Neural progenitor cell (in vitro differentiated cells): ENCODE measurements at regions not wholly inside any gene's neighbourhood (a gene's known extent, or its start where the extent isn't known, plus 50 kb on each side); places are given as distances from the start of the nearest gene placed in this dataset.

Experiments
- DNase-seq: peaks from one replicate; pipeline ENCODE4 v3.0.0-alpha.2; 2016; ENCODE audit warnings: low spot score
- H2AFZ ChIP-seq: fragments of 200-600 bp; sonication (generic); replicated peaks from 2 replicates; pipeline ENCODE4 v1.6.1; 2016; ENCODE audit warnings: antibody characterized with exemption
- H3F3A ChIP-seq: fragments of 200-600 bp; sonication (generic); 2 replicates; pipeline ENCODE4 v1.6.1; 2016; ENCODE audit warnings: antibody characterized with exemption, low read depth
- H3K27ac ChIP-seq: fragments of 200-600 bp; sonication (generic); 2 replicates; pipeline ENCODE4 v1.5.1; 2016; ENCODE audit warnings: mild to moderate bottlenecking
- H3K27me3 ChIP-seq: fragments of 200-600 bp; sonication (generic); 2 replicates; pipeline ENCODE4 v1.6.1; 2016; ENCODE audit warnings: mild to moderate bottlenecking, moderate library complexity
- H3K36me3 ChIP-seq: fragments of 200-600 bp; sonication (generic); 2 replicates; pipeline ENCODE4 v1.5.1; 2016
- H3K4me1 ChIP-seq: fragments of 200-600 bp; sonication (generic); 2 replicates; pipeline ENCODE4 v1.6.1; 2016; ENCODE audit warnings: mixed run types
- H3K4me2 ChIP-seq: fragments of 200-600 bp; sonication (generic); 2 replicates; pipeline ENCODE4 v1.6.1; 2016
- H3K4me3 ChIP-seq: fragments of 200-600 bp; sonication (generic); 2 replicates; pipeline ENCODE4 v1.5.1; 2016
- H3K79me2 ChIP-seq: fragments of 200-600 bp; sonication (generic); 2 replicates; pipeline ENCODE4 v1.6.1; 2016; ENCODE audit warnings: low read depth
- H3K9ac ChIP-seq: fragments of 200-600 bp; sonication (generic); 2 replicates; pipeline ENCODE4 v1.6.1; 2016
- H3K9me3 ChIP-seq: fragments of 200-600 bp; sonication (generic); 2 replicates; pipeline ENCODE4 v1.5.1; 2016; ENCODE audit warnings: low read depth
- H4K20me1 ChIP-seq: fragments of 200-600 bp; sonication (generic); 2 replicates; pipeline ENCODE4 v1.6.1; 2016; ENCODE audit warnings: low read depth
- H3K27ac Mint-ChIP-seq: 3 replicates; pipeline ENCODE4 v1.8.0; 2021; ENCODE audit warnings: mixed read lengths
- H3K27me3 Mint-ChIP-seq: 2 replicates; pipeline ENCODE4 v1.8.0; 2022; ENCODE audit warnings: low read depth, mild to moderate bottlenecking, inconsistent platforms, moderate library complexity, mixed read lengths; ENCODE audit not compliant: insufficient read depth
- H3K36me3 Mint-ChIP-seq: 3 replicates; pipeline ENCODE4 v1.8.0; 2021; ENCODE audit warnings: mixed read lengths
- H3K4me1 Mint-ChIP-seq: 3 replicates; pipeline ENCODE4 v1.8.0; 2021; ENCODE audit warnings: mixed read lengths
- H3K4me3 Mint-ChIP-seq: 3 replicates; pipeline ENCODE4 v1.8.0; 2021; ENCODE audit warnings: mild to moderate bottlenecking, moderate library complexity, mixed read lengths
- H3K9me3 Mint-ChIP-seq: 3 replicates; pipeline ENCODE4 v1.8.0; 2020; ENCODE audit warnings: mixed read lengths
- CTCF ChIP-seq: fragments of 200-600 bp; sonication (generic); IDR thresholded peaks from 2 replicates; pipeline ENCODE4 v1.5.1; 2017; ENCODE audit warnings: antibody characterized with exemption, mild to moderate bottlenecking
- EZH2 ChIP-seq: fragments of 200-600 bp; sonication (generic); IDR thresholded peaks from 2 replicates; pipeline ENCODE4 v1.6.1; 2017; ENCODE audit warnings: antibody characterized with exemption, mild to moderate bottlenecking, moderate library complexity
- EZH2phosphoT487 ChIP-seq: fragments of 200-600 bp; sonication (generic); IDR thresholded peaks from 2 replicates; pipeline ENCODE4 v1.6.1; 2017; ENCODE audit warnings: antibody characterized with exemption

GRCh38 chr5:93893075-93893474 lies 151.7 kb upstream of the POU5F2 start:
- peak overlapping the region; percentile 76 for H3K4me3 Mint-ChIP-seq
- H3K27ac Mint-ChIP-seq = peak overlapping the region; percentile 97
- no peaks in the 10 kb centered on the region for H3K79me2 ChIP-seq

GRCh38 chr5:93892481-93892880 lies 151.1 kb upstream of the POU5F2 start:
- Histone ChIP-seq H3K27ac (peak overlapping the region; percentile 88), H3K9ac (no peak overlapping the region), H2AFZ (no peak overlapping the region), H3K4me1 (peaks cover 39% of the 10 kb centered on the region), H3K9me3 (no peaks in the 10 kb centered on the region), H4K20me1 (no peaks in the 10 kb centered on the region), H3K27me3 (no peaks in the 10 kb centered on the region), H3K36me3 (no peaks in the 10 kb centered on the region), H3K79me2 (no peaks in the 10 kb centered on the region), H3F3A (peaks cover 18% of the 10 kb centered on the region), H3K4me3 (no peak overlapping the region), H3K4me2 (peak overlapping the region; percentile 57)
- H3K4me1 Mint-ChIP-seq = peaks cover 68% of the 10 kb centered on the region
- H3K27ac Mint-ChIP-seq = peak overlapping the region; percentile 91
- DNase-seq = no peak
- H3K27me3 Mint-ChIP-seq = no peaks in the 10 kb centered on the region
- H3K9me3 Mint-ChIP-seq = no peaks in the 10 kb centered on the region
- H3K4me3 Mint-ChIP-seq = peak overlapping the region; percentile 28
- no peak for TF ChIP-seq CTCF
- no peaks in the 10 kb centered on the region for H3K36me3 Mint-ChIP-seq

More at GRCh38 chr5:93893075-93893474, 151.7 kb upstream of the POU5F2 start:
- Histone ChIP-seq H3K9me3 (no peaks in the 10 kb centered on the region), H3K27ac (no peak overlapping the region), H4K20me1 (no peaks in the 10 kb centered on the region), H3K9ac (no peak overlapping the region), H3K27me3 (no peaks in the 10 kb centered on the region), H3K4me2 (peak overlapping the region; percentile 37), H3K4me1 (peaks cover 39% of the 10 kb centered on the region), H2AFZ (no peak overlapping the region), H3K36me3 (no peaks in the 10 kb centered on the region), H3K4me3 (no peak overlapping the region), H3F3A (peaks cover 18% of the 10 kb centered on the region)
- Mint-ChIP-seq H3K27me3 (no peaks in the 10 kb centered on the region), H3K4me1 (peaks cover 63% of the 10 kb centered on the region), H3K9me3 (no peaks in the 10 kb centered on the region), H3K36me3 (no peaks in the 10 kb centered on the region)
- TF ChIP-seq EZH2phosphoT487 (no peak), CTCF (no peak), EZH2 (no peak)
- DNase-seq = no peak

- no peaks in the 10 kb centered on the region for H3K9me3 Mint-ChIP-seq
- Histone ChIP-seq H3K79me2 (no peaks in the 10 kb centered on the region), H3K4me1 (peaks cover 39% of the 10 kb centered on the region)
Measured at GRCh38 chr5:93891491-93892480, 150.4 kb upstream of the POU5F2 start.

More at GRCh38 chr5:93891491-93892480, 150.4 kb upstream of the POU5F2 start:
- no peaks in the 10 kb centered on the region for H4K20me1 ChIP-seq
- no peaks in the 10 kb centered on the region for H3K27me3 ChIP-seq
- H3F3A ChIP-seq = peaks cover 18% of the 10 kb centered on the region
- no peak for TF ChIP-seq CTCF
- TF ChIP-seq EZH2phosphoT487 = no peak
- no peaks in the 10 kb centered on the region for H3K36me3 Mint-ChIP-seq
- no peak overlapping the region for H2AFZ ChIP-seq
- H3K4me3 ChIP-seq = peak overlapping the region; percentile 15
- peak overlapping the region; percentile 34 for H3K4me3 Mint-ChIP-seq
- H3K4me1 Mint-ChIP-seq = peaks cover 75% of the 10 kb centered on the region
- H3K36me3 ChIP-seq = no peaks in the 10 kb centered on the region
- H3K9ac ChIP-seq = no peak overlapping the region
- H3K27me3 Mint-ChIP-seq = no peaks in the 10 kb centered on the region
- peak overlapping the region; percentile 57 for H3K4me2 ChIP-seq
- no peaks in the 10 kb centered on the region for H3K9me3 ChIP-seq
- DNase-seq = peak; percentile 71
- peak overlapping the region; percentile 91 for H3K27ac Mint-ChIP-seq
- H3K27ac ChIP-seq = peak overlapping the region; percentile 88
